SK-N-SH (cell line): ENCODE measurements at regions not wholly inside any gene's neighbourhood (a gene's known extent, or its start where the extent isn't known, plus 50 kb on each side); places are given as distances from the start of the nearest gene placed in this dataset.

Source experiments
- CTCF ChIA-PET: fragments of 300-600, 350-600 bp; formaldehyde crosslinking; extraction: SDS; loops from one replicate; lab custom pipeline; 2021; lab: Yijun Ruan, JAX
- POLR2A ChIA-PET: fragments of 350-600 bp; sonication (Branson Sonifier 250); formaldehyde crosslinking; extraction: SDS; loops from one replicate; lab custom pipeline; 2020; ENCODE audit warnings: antibody characterized with exemption, inconsistent platforms; lab: Yijun Ruan, JAX
- DNase-seq: peaks from one replicate; pipeline ENCODE4 v3.0.0; 2012
- H2AFZ ChIP-seq: fragments of 200-600 bp; sonication (generic); 2 replicates; pipeline ENCODE4 v1.8.1; 2016; ENCODE audit warnings: antibody characterized with exemption, mild to moderate bottlenecking, low read depth
- H3F3A ChIP-seq: fragments of 200-600 bp; sonication (generic); replicated peaks from 2 replicates; pipeline ENCODE3; 2016; ENCODE audit warnings: antibody characterized with exemption, mild to moderate bottlenecking; ENCODE audit not compliant: insufficient read depth
- H3K27ac ChIP-seq, 2 experiments: fragments of 200-500 bp in 1 of 2; fragments of 200-600 bp in 1 of 2; sonication (Bioruptor generic) in 1 of 2; sonication (generic), shearing (Covaris generic) in 1 of 2; 2 replicates each; pipeline versions ENCODE4 v1.5.1 to v1.6.1; 2014 to 2016; ENCODE audit warnings: low read depth in 2 of 2, inconsistent platforms in 1 of 2, low read length in 1 of 2, mild to moderate bottlenecking in 1 of 2, mixed read lengths in 1 of 2
- H3K27me3 ChIP-seq: fragments of 200-600 bp; sonication (generic), shearing (Covaris generic); 2 replicates; pipeline ENCODE4 v1.6.1; 2016; ENCODE audit warnings: mixed run types; ENCODE audit not compliant: insufficient read depth
- H3K36me3 ChIP-seq, 2 experiments: fragments of 200-500 bp in 1 of 2; fragments of 200-600 bp in 1 of 2; sonication (Bioruptor generic) in 1 of 2; sonication (generic) in 1 of 2; replicated peaks in 1 of 2; 2 replicates each; pipeline versions ENCODE3 to v1.5.1; 2014 to 2016; ENCODE audit warnings: low read length in 1 of 2, mild to moderate bottlenecking in 1 of 2; ENCODE audit not compliant: insufficient read depth in 2 of 2, control insufficient read depth in 1 of 2
- H3K4me1 ChIP-seq, 2 experiments: fragments of 200-500 bp in 1 of 2; fragments of 200-600 bp in 1 of 2; sonication (Bioruptor generic) in 1 of 2; sonication (generic), shearing (Covaris generic) in 1 of 2; 2 replicates each; pipeline versions ENCODE4 v1.5.1 to v1.6.1; 2014 to 2016; ENCODE audit warnings: low read depth in 1 of 2, low read length in 1 of 2, mixed run types in 1 of 2; ENCODE audit not compliant: insufficient read depth in 2 of 2, control insufficient read depth in 1 of 2
- H3K4me2 ChIP-seq: fragments of 200-600 bp; sonication (generic), shearing (Covaris generic); 2 replicates; pipeline ENCODE4 v1.6.1; 2017; ENCODE audit warnings: mixed run types
- H3K4me3 ChIP-seq, 2 experiments: fragments of 200-500 bp in 1 of 2; fragments of 200-600 bp in 1 of 2; sonication (Bioruptor generic) in 1 of 2; sonication (generic), shearing (Covaris generic) in 1 of 2; 2 replicates each; pipeline versions ENCODE4 v1.5.1 to v1.8.1; 2014 to 2016; ENCODE audit warnings: low read depth in 2 of 2, inconsistent platforms in 1 of 2, low read length in 1 of 2, mild to moderate bottlenecking in 1 of 2, mixed read lengths in 1 of 2, moderate library complexity in 1 of 2
- H3K79me2 ChIP-seq: fragments of 200-600 bp; sonication (generic); 2 replicates; pipeline ENCODE4 v1.8.1; 2017; ENCODE audit warnings: mild to moderate bottlenecking; ENCODE audit not compliant: insufficient read depth
- H3K9ac ChIP-seq: fragments of 200-600 bp; sonication (generic); 2 replicates; pipeline ENCODE4 v1.6.1; 2017; ENCODE audit warnings: mixed run types
- H3K9me2 ChIP-seq: fragments of 200-600 bp; sonication (generic); 2 replicates; pipeline ENCODE4 v1.6.1; 2017; ENCODE audit warnings: mixed run types
- H3K9me3 ChIP-seq: fragments of 200-600 bp; sonication (generic); 2 replicates; pipeline ENCODE4 v1.6.1; 2017; ENCODE audit warnings: mixed run types, mild to moderate bottlenecking, moderate library complexity
- H4K20me1 ChIP-seq: fragments of 200-600 bp; sonication (generic); 2 replicates; pipeline ENCODE4 v1.6.1; 2017; ENCODE audit warnings: mild to moderate bottlenecking, mixed run types; ENCODE audit not compliant: insufficient read depth
- CHD2 ChIP-seq: fragments of 150-350 bp; IDR thresholded peaks from 2 replicates; pipeline ENCODE4 v1.6.1; 2018; ENCODE audit warnings: low read length; ENCODE audit not compliant: partially characterized antibody
- EZH2phosphoT487 ChIP-seq: fragments of 200-600 bp; sonication (generic); IDR thresholded peaks from 2 replicates; pipeline ENCODE4 v1.6.1; 2017; ENCODE audit warnings: low read depth, mixed run types, mild to moderate bottlenecking, antibody characterized with exemption, moderate library complexity, borderline replicate concordance
- FOSL2 ChIP-seq: IDR thresholded peaks from 2 replicates; pipeline ENCODE4 v1.4.0; 2012; ENCODE audit warnings: low read depth, mild to moderate bottlenecking, moderate library complexity, borderline replicate concordance
- FOXM1 ChIP-seq: IDR thresholded peaks from 2 replicates; pipeline ENCODE4 v1.4.0; 2012; ENCODE audit warnings: low read depth, mild to moderate bottlenecking
- GATA2 ChIP-seq: sonication (generic); formaldehyde crosslinking; IDR thresholded peaks from 2 replicates; pipeline ENCODE4 v1.5.0; 2020; ENCODE audit warnings: mild to moderate bottlenecking, missing genetic modification reagents
- JUND ChIP-seq: IDR thresholded peaks from 2 replicates; pipeline ENCODE4 v1.4.0; 2012
- MXI1 ChIP-seq: IDR thresholded peaks from 2 replicates; pipeline ENCODE4 v1.6.1; 2012; ENCODE audit warnings: mild to moderate bottlenecking, low read depth, low read length, improper control_type of control experiment
- RFX5 ChIP-seq: IDR thresholded peaks from 2 replicates; pipeline ENCODE4 v1.6.1; 2012; ENCODE audit warnings: mild to moderate bottlenecking, improper control_type of control experiment, low read length
- SMC3 ChIP-seq: IDR thresholded peaks from 2 replicates; pipeline ENCODE4 v1.6.1; 2012; ENCODE audit warnings: low read depth, low read length, improper control_type of control experiment
- TAF1 ChIP-seq: IDR thresholded peaks from 2 replicates; pipeline ENCODE4 v1.6.1; 2012; ENCODE audit warnings: low read depth, mild to moderate bottlenecking, low read length, moderate library complexity, borderline replicate concordance
- TEAD4 ChIP-seq: IDR thresholded peaks from 2 replicates; pipeline ENCODE4 v1.4.0; 2012; ENCODE audit warnings: mild to moderate bottlenecking, borderline replicate concordance; ENCODE audit not compliant: insufficient read depth
- YY1 ChIP-seq: IDR thresholded peaks from 2 replicates; pipeline ENCODE4 v1.4.0; 2012; ENCODE audit warnings: low read depth, mild to moderate bottlenecking
- WGBS: methylation state at CpG from one replicate; pipeline ENCODE4 v1.1.6; 2017; ENCODE audit warnings: low lambda C conversion rate; 5-methylcytosine and 5-hydroxymethylcytosine counted together
- TF ChIP-seq, protein P1 (sequence below): fragments of 200-600 bp; sonication (generic); IDR thresholded peaks from 2 replicates; pipeline ENCODE4 v1.6.1; 2017; ENCODE audit warnings: antibody characterized with exemption, mild to moderate bottlenecking, moderate library complexity
- TF ChIP-seq, protein P2 (sequence below): fragments of 150-350 bp; IDR thresholded peaks from 2 replicates; pipeline ENCODE4 v1.6.1; 2016; ENCODE audit warnings: mild to moderate bottlenecking, low read depth, low read length
- TF ChIP-seq, protein P3 (sequence below): IDR thresholded peaks from 2 replicates; pipeline ENCODE4 v1.4.0; 2012; ENCODE audit warnings: low read depth, borderline replicate concordance
- TF ChIP-seq, protein P4 (sequence below): IDR thresholded peaks from 2 replicates; pipeline ENCODE4 v1.4.0; 2012; ENCODE audit warnings: low read depth, borderline replicate concordance

DNA sequence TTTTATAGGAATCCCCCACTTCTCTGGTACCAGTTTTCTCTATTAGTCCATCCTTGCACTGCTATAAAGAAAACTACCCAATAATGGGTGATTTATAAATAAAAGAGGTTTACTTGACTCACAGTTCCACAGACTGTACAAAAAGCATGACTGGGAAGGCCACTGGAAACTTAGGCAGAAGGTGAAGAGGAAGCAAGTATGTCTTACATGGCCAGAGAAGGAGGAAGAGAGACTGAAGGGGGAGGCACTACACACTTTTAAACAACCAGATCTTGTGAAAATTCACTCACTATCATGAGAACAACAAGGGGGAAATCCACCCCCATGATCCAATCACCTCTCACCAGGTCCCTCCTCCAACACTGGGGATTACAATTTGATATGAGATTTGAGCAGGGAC is 68.9 kb upstream of the GNAZ start:
- no peak overlapping the region for H2AFZ ChIP-seq
- no peak overlapping the region for H3K9ac ChIP-seq
- CTCF ChIA-PET = no interaction called here
- no peak for DNase-seq
- no peak overlapping the region for H3K27ac ChIP-seq
- no peak overlapping the region for H3K4me3 ChIP-seq
- no peaks in the 10 kb centered on the region for H3K9me3 ChIP-seq
- H3K27me3 ChIP-seq = no peaks in the 10 kb centered on the region
- H3K36me3 ChIP-seq = no peaks in the 10 kb centered on the region
- no peaks in the 10 kb centered on the region for H3K79me2 ChIP-seq
- POLR2A ChIA-PET = no interaction called here
- H4K20me1 ChIP-seq = no peaks in the 10 kb centered on the region
- H3K4me2 ChIP-seq = no peak overlapping the region
- H3K4me1 ChIP-seq = no peaks in the 10 kb centered on the region
- no peaks in the 10 kb centered on the region for H3K9me2 ChIP-seq
- no peak for TF ChIP-seq SMC3
- TF ChIP-seq, protein P1, sequence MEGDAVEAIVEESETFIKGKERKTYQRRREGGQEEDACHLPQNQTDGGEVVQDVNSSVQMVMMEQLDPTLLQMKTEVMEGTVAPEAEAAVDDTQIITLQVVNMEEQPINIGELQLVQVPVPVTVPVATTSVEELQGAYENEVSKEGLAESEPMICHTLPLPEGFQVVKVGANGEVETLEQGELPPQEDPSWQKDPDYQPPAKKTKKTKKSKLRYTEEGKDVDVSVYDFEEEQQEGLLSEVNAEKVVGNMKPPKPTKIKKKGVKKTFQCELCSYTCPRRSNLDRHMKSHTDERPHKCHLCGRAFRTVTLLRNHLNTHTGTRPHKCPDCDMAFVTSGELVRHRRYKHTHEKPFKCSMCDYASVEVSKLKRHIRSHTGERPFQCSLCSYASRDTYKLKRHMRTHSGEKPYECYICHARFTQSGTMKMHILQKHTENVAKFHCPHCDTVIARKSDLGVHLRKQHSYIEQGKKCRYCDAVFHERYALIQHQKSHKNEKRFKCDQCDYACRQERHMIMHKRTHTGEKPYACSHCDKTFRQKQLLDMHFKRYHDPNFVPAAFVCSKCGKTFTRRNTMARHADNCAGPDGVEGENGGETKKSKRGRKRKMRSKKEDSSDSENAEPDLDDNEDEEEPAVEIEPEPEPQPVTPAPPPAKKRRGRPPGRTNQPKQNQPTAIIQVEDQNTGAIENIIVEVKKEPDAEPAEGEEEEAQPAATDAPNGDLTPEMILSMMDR = no peak
- TF ChIP-seq TAF1 = no peak
- TF ChIP-seq TEAD4 = no peak
- TF ChIP-seq, protein P2, sequence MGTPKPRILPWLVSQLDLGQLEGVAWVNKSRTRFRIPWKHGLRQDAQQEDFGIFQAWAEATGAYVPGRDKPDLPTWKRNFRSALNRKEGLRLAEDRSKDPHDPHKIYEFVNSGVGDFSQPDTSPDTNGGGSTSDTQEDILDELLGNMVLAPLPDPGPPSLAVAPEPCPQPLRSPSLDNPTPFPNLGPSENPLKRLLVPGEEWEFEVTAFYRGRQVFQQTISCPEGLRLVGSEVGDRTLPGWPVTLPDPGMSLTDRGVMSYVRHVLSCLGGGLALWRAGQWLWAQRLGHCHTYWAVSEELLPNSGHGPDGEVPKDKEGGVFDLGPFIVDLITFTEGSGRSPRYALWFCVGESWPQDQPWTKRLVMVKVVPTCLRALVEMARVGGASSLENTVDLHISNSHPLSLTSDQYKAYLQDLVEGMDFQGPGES = no peak
- no peak for TF ChIP-seq FOXM1
- TF ChIP-seq, protein P3, sequence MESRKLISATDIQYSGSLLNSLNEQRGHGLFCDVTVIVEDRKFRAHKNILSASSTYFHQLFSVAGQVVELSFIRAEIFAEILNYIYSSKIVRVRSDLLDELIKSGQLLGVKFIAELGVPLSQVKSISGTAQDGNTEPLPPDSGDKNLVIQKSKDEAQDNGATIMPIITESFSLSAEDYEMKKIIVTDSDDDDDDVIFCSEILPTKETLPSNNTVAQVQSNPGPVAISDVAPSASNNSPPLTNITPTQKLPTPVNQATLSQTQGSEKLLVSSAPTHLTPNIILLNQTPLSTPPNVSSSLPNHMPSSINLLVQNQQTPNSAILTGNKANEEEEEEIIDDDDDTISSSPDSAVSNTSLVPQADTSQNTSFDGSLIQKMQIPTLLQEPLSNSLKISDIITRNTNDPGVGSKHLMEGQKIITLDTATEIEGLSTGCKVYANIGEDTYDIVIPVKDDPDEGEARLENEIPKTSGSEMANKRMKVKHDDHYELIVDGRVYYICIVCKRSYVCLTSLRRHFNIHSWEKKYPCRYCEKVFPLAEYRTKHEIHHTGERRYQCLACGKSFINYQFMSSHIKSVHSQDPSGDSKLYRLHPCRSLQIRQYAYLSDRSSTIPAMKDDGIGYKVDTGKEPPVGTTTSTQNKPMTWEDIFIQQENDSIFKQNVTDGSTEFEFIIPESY = no peak
- no peak for TF ChIP-seq FOSL2
- no peak for TF ChIP-seq GATA2
- TF ChIP-seq EZH2phosphoT487 = no peak
- TF ChIP-seq MXI1 = no peak
- no peak for TF ChIP-seq CHD2
- no peak for TF ChIP-seq YY1
- no peaks in the 10 kb centered on the region for H3F3A ChIP-seq

DNA sequence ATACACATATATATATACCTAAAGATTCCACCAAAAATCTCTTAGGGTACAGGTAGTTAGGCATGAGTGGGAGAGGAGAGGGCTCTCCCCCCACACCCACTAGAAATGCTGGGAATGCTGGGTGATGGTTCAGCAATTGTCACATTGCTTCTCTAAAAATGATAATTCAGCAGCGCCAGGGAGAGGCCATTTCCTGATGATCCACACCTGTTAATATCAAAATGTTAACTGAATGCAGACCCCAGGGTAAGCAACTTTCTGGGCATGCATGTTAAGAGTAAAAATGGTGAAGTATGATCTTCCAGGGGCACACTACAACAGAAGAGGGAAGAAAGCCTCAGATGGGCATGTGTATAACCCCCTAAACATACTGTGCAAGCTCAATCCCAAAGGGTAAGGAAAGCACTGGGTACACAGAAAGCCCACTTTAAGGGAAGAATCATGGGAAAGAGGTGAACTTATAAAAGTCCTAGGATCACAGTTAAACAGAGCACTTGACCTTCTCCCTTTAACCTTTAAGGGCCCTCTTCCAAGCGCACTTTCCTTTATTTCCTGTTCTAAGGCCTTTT is 67.6 kb upstream of the GNAZ start:
- no peaks in the 10 kb centered on the region for H3K9me3 ChIP-seq
- no peaks in the 10 kb centered on the region for H3K4me1 ChIP-seq
- H2AFZ ChIP-seq = no peak overlapping the region
- no peak overlapping the region for H3K4me3 ChIP-seq
- no peak overlapping the region for H3K27ac ChIP-seq
- no peaks in the 10 kb centered on the region for H4K20me1 ChIP-seq
- H3K27me3 ChIP-seq = no peaks in the 10 kb centered on the region
- no peak for DNase-seq
- 62% methylated on average over 2 of the region's 2 CpGs for WGBS
- CTCF ChIA-PET = no interaction called here
- no peaks in the 10 kb centered on the region for H3F3A ChIP-seq
- POLR2A ChIA-PET = no interaction called here
- no peaks in the 10 kb centered on the region for H3K79me2 ChIP-seq
- no peak overlapping the region for H3K9ac ChIP-seq
- no peak overlapping the region for H3K4me2 ChIP-seq
- no peaks in the 10 kb centered on the region for H3K9me2 ChIP-seq
- H3K36me3 ChIP-seq = no peaks in the 10 kb centered on the region
- TF ChIP-seq, protein P4, sequence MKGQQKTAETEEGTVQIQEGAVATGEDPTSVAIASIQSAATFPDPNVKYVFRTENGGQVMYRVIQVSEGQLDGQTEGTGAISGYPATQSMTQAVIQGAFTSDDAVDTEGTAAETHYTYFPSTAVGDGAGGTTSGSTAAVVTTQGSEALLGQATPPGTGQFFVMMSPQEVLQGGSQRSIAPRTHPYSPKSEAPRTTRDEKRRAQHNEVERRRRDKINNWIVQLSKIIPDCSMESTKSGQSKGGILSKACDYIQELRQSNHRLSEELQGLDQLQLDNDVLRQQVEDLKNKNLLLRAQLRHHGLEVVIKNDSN = no peak
- TF ChIP-seq RFX5 (no peak), FOXM1 (no peak), MXI1 (no peak), TEAD4 (no peak), JUND (no peak), CHD2 (no peak)
- TF ChIP-seq, protein P3 = no peak
